ENCODE measurements at regions not wholly inside any gene's neighbourhood (a gene's known extent, or its start where the extent isn't known, plus 50 kb on each side); places are given as distances from the start of the nearest gene placed in this dataset.

DNA sequence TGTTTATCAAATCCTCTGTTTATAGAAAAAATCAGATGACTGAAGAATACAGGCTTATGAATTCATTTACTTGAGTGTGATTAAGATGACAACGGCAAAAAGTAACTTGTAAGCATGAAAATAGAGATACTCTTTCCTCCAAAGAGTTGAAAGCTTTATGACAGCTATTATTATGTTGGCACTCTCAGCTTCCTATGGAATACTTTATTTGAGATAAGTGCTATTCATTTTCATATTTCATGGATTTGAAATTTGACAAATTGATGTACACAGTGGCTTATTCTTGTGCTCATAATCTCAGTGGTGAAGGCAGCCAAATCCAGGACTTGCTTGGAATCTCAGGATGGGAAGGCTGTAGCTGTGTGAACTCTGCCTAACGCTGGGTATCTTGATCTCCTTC lies 991.6 kb downstream of the GALC start:
- TF ChIP-seq, protein P1, sequence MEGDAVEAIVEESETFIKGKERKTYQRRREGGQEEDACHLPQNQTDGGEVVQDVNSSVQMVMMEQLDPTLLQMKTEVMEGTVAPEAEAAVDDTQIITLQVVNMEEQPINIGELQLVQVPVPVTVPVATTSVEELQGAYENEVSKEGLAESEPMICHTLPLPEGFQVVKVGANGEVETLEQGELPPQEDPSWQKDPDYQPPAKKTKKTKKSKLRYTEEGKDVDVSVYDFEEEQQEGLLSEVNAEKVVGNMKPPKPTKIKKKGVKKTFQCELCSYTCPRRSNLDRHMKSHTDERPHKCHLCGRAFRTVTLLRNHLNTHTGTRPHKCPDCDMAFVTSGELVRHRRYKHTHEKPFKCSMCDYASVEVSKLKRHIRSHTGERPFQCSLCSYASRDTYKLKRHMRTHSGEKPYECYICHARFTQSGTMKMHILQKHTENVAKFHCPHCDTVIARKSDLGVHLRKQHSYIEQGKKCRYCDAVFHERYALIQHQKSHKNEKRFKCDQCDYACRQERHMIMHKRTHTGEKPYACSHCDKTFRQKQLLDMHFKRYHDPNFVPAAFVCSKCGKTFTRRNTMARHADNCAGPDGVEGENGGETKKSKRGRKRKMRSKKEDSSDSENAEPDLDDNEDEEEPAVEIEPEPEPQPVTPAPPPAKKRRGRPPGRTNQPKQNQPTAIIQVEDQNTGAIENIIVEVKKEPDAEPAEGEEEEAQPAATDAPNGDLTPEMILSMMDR (conservative IDR thresholded peaks at IDR 0.05; ENCODE audit: low read depth, low read length) = no peak
- no peak overlapping the region for H3K4me3 ChIP-seq (ENCODE audit: low read depth, low read length)
- no peak for DNase-seq (ENCODE audit: low read depth)

DNA sequence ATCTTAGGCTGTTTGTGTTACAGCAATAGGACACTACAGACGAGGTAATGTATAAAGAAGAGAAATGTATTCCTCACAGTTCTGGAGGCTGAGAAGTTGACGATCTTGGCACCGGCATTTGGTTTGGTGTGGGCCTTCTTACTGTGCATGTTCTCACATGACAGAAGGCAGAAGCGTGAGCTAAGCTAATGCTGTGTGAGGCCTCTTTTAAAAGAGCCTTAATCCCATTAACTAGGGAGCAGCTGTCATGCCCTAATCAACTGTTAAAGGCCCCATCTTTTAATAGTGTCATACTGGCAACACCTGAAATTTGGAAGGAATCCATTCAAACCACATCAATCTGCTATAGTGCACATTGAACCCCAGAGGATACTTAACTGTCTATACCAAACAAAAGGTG lies 992.9 kb downstream of the GALC start:
- no peak overlapping the region for H3K4me3 ChIP-seq (ENCODE audit: low read depth, low read length)
- DNase-seq (ENCODE audit: low read depth) = no peak
- TF ChIP-seq, protein P1 (conservative IDR thresholded peaks at IDR 0.05; ENCODE audit: low read depth, low read length) = no peak

DNA sequence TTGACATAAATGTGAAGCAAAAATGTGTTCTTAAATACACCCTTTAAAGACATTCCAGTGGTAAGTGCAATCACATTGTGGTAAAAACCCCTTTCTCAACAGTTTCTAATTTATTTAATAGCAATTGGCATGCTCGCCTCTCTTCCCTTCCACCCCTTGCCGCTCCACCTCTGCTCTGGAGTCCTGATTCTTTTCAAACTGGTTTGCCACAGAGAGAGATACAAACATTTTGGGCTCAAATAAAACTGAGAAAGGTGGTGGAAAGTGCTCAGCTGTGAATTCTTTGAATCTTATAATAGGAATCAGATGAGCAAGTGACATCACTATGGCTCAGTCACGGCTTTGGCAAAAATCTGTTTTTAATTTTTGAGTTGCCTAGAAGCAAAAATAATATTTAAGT lies 993.9 kb downstream of the GALC start:
- H3K4me3 ChIP-seq (ENCODE audit: low read depth, low read length) = no peak overlapping the region
- DNase-seq (ENCODE audit: low read depth) = no peak
- TF ChIP-seq, protein P1 (conservative IDR thresholded peaks at IDR 0.05; ENCODE audit: low read depth, low read length) = no peak

DNA sequence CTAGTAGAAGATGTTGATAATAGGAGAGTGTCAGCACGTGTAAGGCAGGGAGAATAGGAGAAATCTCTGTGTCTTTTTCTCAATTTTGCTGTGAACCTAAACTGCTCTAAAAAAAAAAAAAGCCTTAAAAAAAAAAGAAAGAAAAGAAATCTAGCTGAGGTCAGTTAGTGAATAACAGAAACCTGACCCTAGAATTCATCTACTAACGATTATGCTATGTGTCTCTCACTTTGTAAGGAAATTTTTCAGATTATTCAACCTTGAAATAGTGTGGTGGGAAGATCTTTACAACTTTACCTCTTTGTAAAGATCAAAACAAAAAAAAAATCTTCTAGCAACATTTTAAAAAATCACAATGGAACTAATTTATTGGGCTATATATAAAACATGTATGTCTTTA lies 995.7 kb downstream of the GALC start:
- no peak overlapping the region for H3K4me3 ChIP-seq (ENCODE audit: low read depth, low read length)
- TF ChIP-seq, protein P1 (conservative IDR thresholded peaks at IDR 0.05; ENCODE audit: low read depth, low read length) = no peak
- DNase-seq (ENCODE audit: low read depth) = no peak

DNA sequence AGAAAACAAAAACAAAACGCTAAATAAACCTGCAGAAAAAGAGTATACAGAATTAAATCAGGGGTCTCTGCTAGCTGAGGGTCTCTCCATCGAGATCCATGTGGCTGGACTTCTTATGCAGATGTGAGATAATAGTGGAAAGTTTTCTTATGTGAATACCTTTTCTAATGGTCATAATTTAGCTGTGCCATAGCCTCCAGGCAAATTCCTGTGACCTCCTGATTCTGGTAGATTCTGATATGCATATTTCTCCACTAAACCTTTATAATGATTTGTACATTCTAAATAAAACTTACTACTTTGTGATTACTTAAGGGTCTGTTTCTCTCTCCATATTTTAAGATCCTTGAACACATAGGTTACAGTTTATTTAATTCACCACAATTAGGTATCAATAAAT lies 1002.6 kb downstream of the GALC start:
- H3K4me3 ChIP-seq (ENCODE audit: low read depth, low read length) = no peak overlapping the region
- TF ChIP-seq, protein P1 (conservative IDR thresholded peaks at IDR 0.05; ENCODE audit: low read depth, low read length) = no peak
- DNase-seq (ENCODE audit: low read depth) = no peak

DNA sequence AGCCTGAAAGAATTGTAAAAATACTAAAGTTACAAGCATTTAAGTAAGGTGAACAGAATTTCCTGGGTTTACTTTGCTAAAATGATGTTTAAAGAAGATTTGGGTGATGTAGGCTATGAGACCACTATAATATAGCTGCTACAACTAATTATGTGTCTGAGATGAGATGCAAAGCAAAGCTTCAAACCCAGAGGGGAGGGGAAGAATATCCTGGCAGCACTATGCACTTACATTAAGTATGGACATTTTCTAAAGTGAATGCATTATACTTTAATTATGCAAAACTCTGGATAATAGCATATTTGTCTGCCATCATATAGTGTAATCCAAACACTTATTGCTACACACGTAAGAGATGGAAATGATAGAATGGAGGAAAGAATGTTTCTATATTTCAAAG lies 1003.7 kb downstream of the GALC start:
- no peak overlapping the region for H3K4me3 ChIP-seq (ENCODE audit: low read depth, low read length)
- TF ChIP-seq, protein P1 (conservative IDR thresholded peaks at IDR 0.05; ENCODE audit: low read depth, low read length) = no peak

DNA sequence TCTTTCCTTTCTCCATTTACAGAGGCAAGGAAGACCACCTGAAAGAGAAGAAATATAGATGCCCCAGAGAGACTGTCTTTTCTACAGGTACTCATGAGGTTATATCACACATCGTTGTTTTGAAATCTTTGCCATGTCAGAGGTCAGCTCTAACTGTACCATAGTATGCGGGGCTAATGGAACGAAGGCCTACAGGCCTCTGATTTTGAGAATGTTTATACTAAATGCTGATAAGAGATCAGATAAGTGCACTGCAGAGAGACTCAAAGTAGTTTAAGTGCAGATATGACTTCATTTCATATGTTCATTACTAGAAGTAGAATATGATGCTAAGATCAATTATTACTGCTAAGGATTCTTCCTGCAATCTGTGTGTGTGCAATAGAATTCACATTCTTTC lies 1005.0 kb downstream of the GALC start:
- TF ChIP-seq, protein P1 (conservative IDR thresholded peaks at IDR 0.05; ENCODE audit: low read depth, low read length) = no peak
- no peak overlapping the region for H3K4me3 ChIP-seq (ENCODE audit: low read depth, low read length)
- DNase-seq (ENCODE audit: low read depth) = no peak

More for the DNA sequence above, 1003.7 kb downstream of the GALC start:
- no peak for DNase-seq (ENCODE audit: low read depth)
